Suprapubic skin (tissue), 4 donors: ENCODE measurements at regions not wholly inside any gene's neighbourhood (a gene's known extent, or its start where the extent isn't known, plus 50 kb on each side); places are given as distances from the start of the nearest gene placed in this dataset.
"Not testable (repeated sequence)": the region's sequence is repeated elsewhere in the genome, so short reads cannot be mapped to it uniquely, and the experiment has no call there.

Source experiments
- DNase-seq, 2 donors: peaks; one replicate each; pipeline ENCODE4 v3.0.0-alpha.2; 2019; ENCODE audit warnings: low spot score in 2 of 2
- H3K27ac ChIP-seq: fragments of 200-600 bp; sonication (generic); one replicate; pipeline ENCODE4 v1.5.1; 2019
- H3K27me3 ChIP-seq: fragments of 200-600 bp; sonication (generic); one replicate; pipeline ENCODE4 v1.5.1; 2019
- H3K36me3 ChIP-seq: fragments of 200-600 bp; sonication (generic); one replicate; pipeline ENCODE4 v1.5.1; 2019
- H3K4me1 ChIP-seq: fragments of 200-600 bp; sonication (generic); one replicate; pipeline ENCODE4 v1.5.1; 2019
- H3K4me3 ChIP-seq: fragments of 200-600 bp; sonication (generic); one replicate; pipeline ENCODE4 v1.5.1; 2019; ENCODE audit warnings: mild to moderate bottlenecking
- H3K9me3 ChIP-seq: fragments of 200-600 bp; sonication (generic); one replicate; pipeline ENCODE4 v1.5.1; 2019
- EP300 ChIP-seq: sonication (generic); formaldehyde crosslinking; IDR thresholded peaks from one replicate; pipeline ENCODE4 v1.6.1; 2017; ENCODE audit warnings: antibody characterized with exemption
- POLR2A ChIP-seq, 2 donors: fragments of 450-650 bp; IDR thresholded peaks; one replicate each; pipeline ENCODE4 v1.6.1; 2017; ENCODE audit warnings: antibody characterized with exemption in 2 of 2, mild to moderate bottlenecking in 2 of 2, moderate library complexity in 2 of 2
- POLR2AphosphoS5 ChIP-seq, 3 donors: sonication (generic); formaldehyde crosslinking; IDR thresholded peaks; one replicate each; pipeline ENCODE4 v1.6.1; 2017; ENCODE audit warnings: antibody characterized with exemption in 3 of 3
- WGBS: methylation state at CpG from one replicate; pipeline ENCODE4 v1.1.5; 2018; 5-methylcytosine and 5-hydroxymethylcytosine counted together
- TF ChIP-seq, protein P1 (sequence below), 2 donors: fragments of 200-600 bp in 1 of 2; fragments of 450-650 bp in 1 of 2; sonication (generic) in 1 of 2; IDR thresholded peaks; one replicate each; pipeline ENCODE4 v1.5.1; 2016 to 2019; ENCODE audit warnings: antibody characterized with exemption in 2 of 2, mild to moderate bottlenecking in 1 of 2, moderate library complexity in 1 of 2

DNA sequence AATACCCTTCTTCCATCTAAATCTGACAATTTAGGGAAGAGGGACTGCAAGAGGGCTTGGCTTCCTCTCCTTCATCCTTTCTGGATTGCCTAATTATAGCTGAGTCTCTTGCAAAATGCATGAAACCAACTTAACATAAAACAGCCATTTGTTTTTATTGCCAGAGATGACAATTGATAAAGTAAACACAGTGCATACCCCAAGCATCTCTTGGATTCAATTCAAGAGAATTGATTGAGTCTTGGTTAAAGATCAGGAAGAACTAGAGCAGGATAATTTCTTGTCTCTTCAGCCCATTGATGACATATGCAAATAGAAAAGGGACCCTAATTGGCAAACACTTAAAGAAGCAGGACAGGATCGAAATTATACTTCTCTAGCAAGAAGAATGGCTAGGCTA, 617.1 kb upstream of the PTBP2 start:
- TF ChIP-seq POLR2AphosphoS5 (IDR thresholded peaks at IDR 0.05) (no peak), EP300 (no peak), POLR2A (IDR thresholded peaks at IDR 0.05) (no peak)
- TF ChIP-seq, protein P1, sequence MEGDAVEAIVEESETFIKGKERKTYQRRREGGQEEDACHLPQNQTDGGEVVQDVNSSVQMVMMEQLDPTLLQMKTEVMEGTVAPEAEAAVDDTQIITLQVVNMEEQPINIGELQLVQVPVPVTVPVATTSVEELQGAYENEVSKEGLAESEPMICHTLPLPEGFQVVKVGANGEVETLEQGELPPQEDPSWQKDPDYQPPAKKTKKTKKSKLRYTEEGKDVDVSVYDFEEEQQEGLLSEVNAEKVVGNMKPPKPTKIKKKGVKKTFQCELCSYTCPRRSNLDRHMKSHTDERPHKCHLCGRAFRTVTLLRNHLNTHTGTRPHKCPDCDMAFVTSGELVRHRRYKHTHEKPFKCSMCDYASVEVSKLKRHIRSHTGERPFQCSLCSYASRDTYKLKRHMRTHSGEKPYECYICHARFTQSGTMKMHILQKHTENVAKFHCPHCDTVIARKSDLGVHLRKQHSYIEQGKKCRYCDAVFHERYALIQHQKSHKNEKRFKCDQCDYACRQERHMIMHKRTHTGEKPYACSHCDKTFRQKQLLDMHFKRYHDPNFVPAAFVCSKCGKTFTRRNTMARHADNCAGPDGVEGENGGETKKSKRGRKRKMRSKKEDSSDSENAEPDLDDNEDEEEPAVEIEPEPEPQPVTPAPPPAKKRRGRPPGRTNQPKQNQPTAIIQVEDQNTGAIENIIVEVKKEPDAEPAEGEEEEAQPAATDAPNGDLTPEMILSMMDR (IDR thresholded peaks at IDR 0.05): no peak
- WGBS: 48% methylated on average over 1 of the region's 1 CpG
- Histone ChIP-seq H3K27ac (no peak overlapping the region), H3K4me1 (no peaks in the 10 kb centered on the region), H3K4me3 (no peak overlapping the region), H3K27me3 (no peaks in the 10 kb centered on the region), H3K36me3 (no peaks in the 10 kb centered on the region), H3K9me3 (no peaks in the 10 kb centered on the region)
- DNase-seq: no peak

DNA sequence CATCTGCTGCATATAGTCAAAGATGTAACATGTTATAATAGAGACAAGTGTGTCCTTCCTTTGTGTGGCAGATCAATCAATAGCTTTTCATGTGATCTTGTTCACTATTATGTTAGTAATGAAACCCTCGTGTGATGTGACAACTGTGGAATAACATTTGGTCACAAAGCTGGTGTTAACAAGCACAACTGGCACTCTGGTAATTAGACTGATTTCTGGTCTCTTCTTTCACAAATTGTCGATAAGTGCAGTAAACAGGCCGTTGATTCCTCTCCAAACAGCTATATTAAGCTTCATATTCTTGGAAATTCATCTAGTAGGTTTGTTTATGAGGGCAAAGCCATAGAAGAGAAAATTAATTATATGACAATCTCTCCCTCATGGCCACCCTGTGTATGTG, 616.7 kb upstream of the PTBP2 start:
- no peak for DNase-seq
- Histone ChIP-seq H3K27ac (no peak overlapping the region), H3K4me3 (no peak overlapping the region), H3K36me3 (no peaks in the 10 kb centered on the region), H3K4me1 (no peaks in the 10 kb centered on the region), H3K9me3 (no peaks in the 10 kb centered on the region), H3K27me3 (no peaks in the 10 kb centered on the region)
- WGBS: 41% methylated on average over 3 of the region's 3 CpGs
- TF ChIP-seq POLR2AphosphoS5 (IDR thresholded peaks at IDR 0.05) (no peak), EP300 (no peak), POLR2A (IDR thresholded peaks at IDR 0.05) (no peak)
- TF ChIP-seq, protein P1 (IDR thresholded peaks at IDR 0.05): no peak

DNA sequence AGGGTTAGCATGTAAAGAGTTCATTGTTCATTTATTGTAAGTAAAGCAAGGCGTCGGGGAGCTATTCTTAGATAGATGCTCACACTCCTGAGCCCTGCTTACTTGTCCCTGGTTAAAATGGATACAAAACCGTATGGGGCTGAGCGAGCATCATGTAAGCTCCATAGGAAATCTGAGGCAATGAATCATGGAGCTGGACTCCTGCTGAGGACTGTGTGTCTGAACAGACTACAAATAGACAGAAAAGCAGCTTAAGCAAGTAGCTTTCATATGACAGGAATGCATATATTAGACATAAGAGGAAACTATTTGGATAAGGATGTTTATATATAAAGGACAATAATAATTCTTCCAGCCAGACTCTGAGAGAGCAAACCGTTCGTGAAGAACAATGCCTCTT, 604.9 kb upstream of the PTBP2 start:
- H3K36me3 ChIP-seq: no peaks in the 10 kb centered on the region
- H3K9me3 ChIP-seq: no peaks in the 10 kb centered on the region
- no peak for DNase-seq
- no peaks in the 10 kb centered on the region for H3K4me1 ChIP-seq
- H3K27me3 ChIP-seq: no peaks in the 10 kb centered on the region
- WGBS: 80% methylated on average over 6 of the region's 6 CpGs
- no peak overlapping the region for H3K27ac ChIP-seq
- no peak overlapping the region for H3K4me3 ChIP-seq
- TF ChIP-seq, protein P1 (IDR thresholded peaks at IDR 0.05): no peak
- TF ChIP-seq EP300: no peak
- no peak for TF ChIP-seq POLR2AphosphoS5 (IDR thresholded peaks at IDR 0.05)
- no peak for TF ChIP-seq POLR2A (IDR thresholded peaks at IDR 0.05)

DNA sequence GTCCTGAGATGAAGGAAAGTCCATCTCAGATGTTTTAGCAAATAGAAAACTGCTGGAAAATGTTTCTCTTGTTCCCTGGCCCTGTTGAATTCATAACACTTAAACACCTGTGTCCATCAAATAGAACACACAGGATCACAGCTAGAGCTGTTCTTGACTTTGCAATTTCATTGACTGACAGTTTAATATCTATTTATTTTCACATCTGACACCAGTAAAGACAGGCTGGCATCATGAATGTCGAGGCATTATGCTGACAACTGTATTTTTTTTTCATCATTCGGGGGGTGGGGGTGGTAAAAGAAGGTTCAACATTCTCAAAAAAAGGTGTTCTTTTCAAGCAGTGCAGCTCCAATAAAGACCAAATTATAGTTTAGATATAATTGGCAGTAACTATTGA, 591.2 kb upstream of the PTBP2 start:
- no peaks in the 10 kb centered on the region for H3K4me1 ChIP-seq
- no peak overlapping the region for H3K4me3 ChIP-seq
- no peaks in the 10 kb centered on the region for H3K9me3 ChIP-seq
- 79% methylated on average over 2 of the region's 2 CpGs for WGBS
- no peaks in the 10 kb centered on the region for H3K27me3 ChIP-seq
- H3K36me3 ChIP-seq: no peaks in the 10 kb centered on the region
- TF ChIP-seq POLR2AphosphoS5 (IDR thresholded peaks at IDR 0.05): no peak
- TF ChIP-seq EP300: no peak
- TF ChIP-seq POLR2A (IDR thresholded peaks at IDR 0.05): no peak
- H3K27ac ChIP-seq: no peak overlapping the region
- no peak for DNase-seq

DNA sequence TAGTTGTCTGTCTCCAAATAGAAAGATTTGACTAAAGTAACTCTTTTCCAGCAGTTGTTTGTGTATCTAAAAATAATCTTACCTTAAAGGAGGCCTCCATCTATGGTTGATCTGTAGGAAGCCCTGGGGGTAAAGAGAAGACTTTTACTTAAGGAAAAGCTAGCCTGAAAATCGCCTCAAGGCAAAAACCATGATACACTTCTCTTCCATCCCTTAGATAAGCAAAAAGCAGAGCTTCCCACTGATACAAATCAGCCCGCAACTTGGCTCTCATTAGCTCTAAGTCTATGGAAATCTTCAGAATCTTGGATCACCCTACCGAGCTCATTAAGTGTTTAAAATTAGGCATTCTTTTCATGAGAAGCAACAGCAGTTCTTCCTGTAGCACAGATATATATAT, 576.9 kb upstream of the PTBP2 start:
- no peak overlapping the region for H3K4me3 ChIP-seq
- no peaks in the 10 kb centered on the region for H3K36me3 ChIP-seq
- H3K4me1 ChIP-seq: no peaks in the 10 kb centered on the region
- no peaks in the 10 kb centered on the region for H3K9me3 ChIP-seq
- WGBS: 67% methylated on average over 3 of the region's 3 CpGs
- no peak for DNase-seq
- no peak for TF ChIP-seq POLR2AphosphoS5 (IDR thresholded peaks at IDR 0.05)
- TF ChIP-seq EP300: no peak
- no peak for TF ChIP-seq POLR2A (IDR thresholded peaks at IDR 0.05)
- TF ChIP-seq, protein P1 (IDR thresholded peaks at IDR 0.05): no peak
- H3K27me3 ChIP-seq: no peaks in the 10 kb centered on the region
- no peak overlapping the region for H3K27ac ChIP-seq

DNA sequence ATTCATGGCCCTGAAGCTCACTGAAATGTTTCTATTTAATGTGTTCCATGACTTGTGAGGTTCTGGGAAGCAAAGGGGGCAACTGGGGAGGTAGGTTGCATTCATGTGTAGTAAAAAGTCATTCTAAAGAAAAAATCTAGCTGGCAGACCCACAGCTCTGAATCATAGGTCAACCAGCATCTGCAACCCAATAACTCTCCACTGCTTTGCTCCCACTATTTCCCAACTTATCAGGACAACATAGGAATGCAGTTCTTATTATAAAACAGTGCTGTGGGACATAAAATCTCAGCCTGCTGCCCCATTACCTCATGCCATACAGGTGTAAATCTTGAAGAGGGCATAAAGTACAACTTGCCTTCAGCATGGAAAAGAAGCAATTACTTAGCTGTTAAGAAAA, 576.1 kb upstream of the PTBP2 start:
- H3K27ac ChIP-seq: no peak overlapping the region
- no peaks in the 10 kb centered on the region for H3K27me3 ChIP-seq
- TF ChIP-seq EP300: no peak
- TF ChIP-seq POLR2AphosphoS5 (IDR thresholded peaks at IDR 0.05): no peak
- no peak for TF ChIP-seq POLR2A (IDR thresholded peaks at IDR 0.05)
- TF ChIP-seq, protein P1 (IDR thresholded peaks at IDR 0.05): no peak
- no peak for DNase-seq
- H3K4me1 ChIP-seq: no peaks in the 10 kb centered on the region
- H3K4me3 ChIP-seq: no peak overlapping the region
- H3K36me3 ChIP-seq: no peaks in the 10 kb centered on the region
- H3K9me3 ChIP-seq: no peaks in the 10 kb centered on the region

DNA sequence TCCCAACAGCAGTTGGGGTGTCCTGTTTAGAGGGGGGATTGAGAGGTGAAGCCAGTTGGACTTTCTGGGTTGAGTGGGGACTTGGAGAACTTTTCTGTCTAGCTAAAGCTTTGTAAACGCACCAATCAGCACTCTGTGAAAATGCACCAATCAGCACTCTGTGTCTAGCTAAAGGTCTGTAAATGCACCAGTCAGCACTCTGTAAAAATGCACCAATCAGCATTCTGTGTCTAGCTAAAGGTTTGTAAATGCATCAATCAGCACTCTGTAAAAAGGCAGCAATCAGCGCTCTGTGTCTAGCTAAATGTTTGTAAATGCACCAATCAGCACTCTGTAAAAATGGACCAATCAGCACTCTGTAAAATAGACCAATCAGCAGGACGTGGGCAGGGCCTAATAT, 568.6 kb upstream of the PTBP2 start:
- H3K9me3 ChIP-seq, H3K27ac ChIP-seq, H3K4me3 ChIP-seq, H3K4me1 ChIP-seq, H3K27me3 ChIP-seq, H3K36me3 ChIP-seq, DNase-seq: not testable (repeated sequence)
- 92% methylated on average over 3 of the region's 3 CpGs for WGBS
